ENCODE measurements at regions not wholly inside any gene's neighbourhood (a gene's known extent, or its start where the extent isn't known, plus 50 kb on each side); places are given as distances from the start of the nearest gene placed in this dataset.

- ATAC-seq, result no peak
Measured at GRCh38 chr15:38627689-38628277, 63.2 kb upstream of the RASGRP1 start.

GRCh38 chr15:38631119-38632075, 66.8 kb upstream of the RASGRP1 start:
- TF ChIP-seq PPARA (CRISPR knock-in tag; IDR thresholded peaks at IDR 0.05; ENCODE audit: borderline replicate concordance) (no peak), TSHZ2 (CRISPR knock-in tag; IDR thresholded peaks at IDR 0.05) (no peak), SNAI2 (CRISPR knock-in tag; IDR thresholded peaks at IDR 0.05) (no peak), ZNF70 (CRISPR knock-in tag; IDR thresholded peaks at IDR 0.05) (no peak), RARB (CRISPR knock-in tag; IDR thresholded peaks at IDR 0.05) (no peak), ZFP3 (CRISPR knock-in tag; IDR thresholded peaks at IDR 0.05) (no peak), ARNTL (CRISPR knock-in tag; IDR thresholded peaks at IDR 0.05; ENCODE audit: borderline replicate concordance, low read depth) (no peak), CREB5 (CRISPR knock-in tag; IDR thresholded peaks at IDR 0.05; ENCODE audit: low read depth) (no peak), ZNF8 (CRISPR knock-in tag; IDR thresholded peaks at IDR 0.05) (no peak), ZFP30 (CRISPR knock-in tag; IDR thresholded peaks at IDR 0.05) (no peak), OSR1 (CRISPR knock-in tag; IDR thresholded peaks at IDR 0.05) (no peak), BACH2 (CRISPR knock-in tag; IDR thresholded peaks at IDR 0.05; ENCODE audit: borderline replicate concordance) (no peak), CSRNP3 (CRISPR knock-in tag; IDR thresholded peaks at IDR 0.05) (no peak), PATZ1 (CRISPR knock-in tag; IDR thresholded peaks at IDR 0.05; ENCODE audit: borderline replicate concordance) (no peak), ZNF565 (CRISPR knock-in tag; conservative IDR thresholded peaks at IDR 0.05; ENCODE audit: low read depth) (no peak), TCF4 (CRISPR knock-in tag; IDR thresholded peaks at IDR 0.05; ENCODE audit: borderline replicate concordance) (no peak), ZC3H10 (CRISPR knock-in tag; IDR thresholded peaks at IDR 0.05) (no peak), CSDC2 (CRISPR knock-in tag; IDR thresholded peaks at IDR 0.05) (no peak), TOX (CRISPR knock-in tag; IDR thresholded peaks at IDR 0.05; ENCODE audit: borderline replicate concordance) (no peak)
- ATAC-seq, result no peak

More at GRCh38 chr15:38627689-38628277, 63.2 kb upstream of the RASGRP1 start:
- TF ChIP-seq TCF4 (CRISPR knock-in tag; IDR thresholded peaks at IDR 0.05; ENCODE audit: borderline replicate concordance) (no peak), ARNTL (CRISPR knock-in tag; IDR thresholded peaks at IDR 0.05; ENCODE audit: borderline replicate concordance, low read depth) (no peak), OSR1 (CRISPR knock-in tag; IDR thresholded peaks at IDR 0.05) (no peak), ZNF8 (CRISPR knock-in tag; IDR thresholded peaks at IDR 0.05) (no peak)

GRCh38 chr15:38635170-38635569, 70.6 kb upstream of the RASGRP1 start:
- no peak for TF ChIP-seq BACH2 (CRISPR knock-in tag; IDR thresholded peaks at IDR 0.05; ENCODE audit: borderline replicate concordance)
- no peak for ATAC-seq

GRCh38 chr15:38636597-38636996, 72.0 kb upstream of the RASGRP1 start:
- TF ChIP-seq ESRRG (CRISPR knock-in tag; IDR thresholded peaks at IDR 0.05), result no peak
- no peak for TF ChIP-seq PATZ1 (CRISPR knock-in tag; IDR thresholded peaks at IDR 0.05; ENCODE audit: borderline replicate concordance)
- no peak for TF ChIP-seq ARNTL (CRISPR knock-in tag; IDR thresholded peaks at IDR 0.05; ENCODE audit: borderline replicate concordance, low read depth)
- no peak for TF ChIP-seq PPARA (CRISPR knock-in tag; IDR thresholded peaks at IDR 0.05; ENCODE audit: borderline replicate concordance)
- TF ChIP-seq OSR1 (CRISPR knock-in tag; IDR thresholded peaks at IDR 0.05), result no peak
- no peak for TF ChIP-seq TOX (CRISPR knock-in tag; IDR thresholded peaks at IDR 0.05; ENCODE audit: borderline replicate concordance)
- no peak for TF ChIP-seq GLIS3 (CRISPR knock-in tag; IDR thresholded peaks at IDR 0.05)
- TF ChIP-seq CSDC2 (CRISPR knock-in tag; IDR thresholded peaks at IDR 0.05), result no peak
- no peak for ATAC-seq
